ENCODE measurements at regions not wholly inside any gene's neighbourhood (a gene's known extent, or its start where the extent isn't known, plus 50 kb on each side); places are given as distances from the start of the nearest gene placed in this dataset.

DNA sequence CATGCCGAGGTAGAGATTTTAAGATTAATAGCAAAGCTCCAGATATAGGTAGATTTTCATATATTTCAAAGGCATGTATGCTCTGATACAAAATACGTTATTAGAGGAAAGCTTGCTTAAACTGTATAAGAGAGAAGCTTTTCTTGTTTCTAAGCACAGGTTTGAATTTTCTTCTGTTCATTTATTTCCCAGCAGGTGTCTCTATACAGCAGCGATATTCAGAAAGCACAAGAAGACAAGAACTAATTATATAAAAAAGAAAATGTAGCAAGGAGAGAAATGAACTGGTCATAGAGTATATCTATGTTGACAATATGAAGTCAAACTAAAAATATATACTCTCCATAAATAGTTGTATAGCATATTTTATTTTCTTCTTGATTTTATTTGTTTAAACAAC is 307.4 kb upstream of the NOVA1 start:
- TF ChIP-seq, protein P1, sequence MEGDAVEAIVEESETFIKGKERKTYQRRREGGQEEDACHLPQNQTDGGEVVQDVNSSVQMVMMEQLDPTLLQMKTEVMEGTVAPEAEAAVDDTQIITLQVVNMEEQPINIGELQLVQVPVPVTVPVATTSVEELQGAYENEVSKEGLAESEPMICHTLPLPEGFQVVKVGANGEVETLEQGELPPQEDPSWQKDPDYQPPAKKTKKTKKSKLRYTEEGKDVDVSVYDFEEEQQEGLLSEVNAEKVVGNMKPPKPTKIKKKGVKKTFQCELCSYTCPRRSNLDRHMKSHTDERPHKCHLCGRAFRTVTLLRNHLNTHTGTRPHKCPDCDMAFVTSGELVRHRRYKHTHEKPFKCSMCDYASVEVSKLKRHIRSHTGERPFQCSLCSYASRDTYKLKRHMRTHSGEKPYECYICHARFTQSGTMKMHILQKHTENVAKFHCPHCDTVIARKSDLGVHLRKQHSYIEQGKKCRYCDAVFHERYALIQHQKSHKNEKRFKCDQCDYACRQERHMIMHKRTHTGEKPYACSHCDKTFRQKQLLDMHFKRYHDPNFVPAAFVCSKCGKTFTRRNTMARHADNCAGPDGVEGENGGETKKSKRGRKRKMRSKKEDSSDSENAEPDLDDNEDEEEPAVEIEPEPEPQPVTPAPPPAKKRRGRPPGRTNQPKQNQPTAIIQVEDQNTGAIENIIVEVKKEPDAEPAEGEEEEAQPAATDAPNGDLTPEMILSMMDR (IDR thresholded peaks at IDR 0.05), result peak in 1 of 4 experiments; percentile 5
- TF ChIP-seq EP300 (IDR thresholded peaks at IDR 0.05), result no peak

Data from gastroesophageal sphincter (tissue), 3 donors.